Activated naive CD4-positive, alpha-beta T cell treated with anti-CD3 and anti-CD28 coated beads, Interleukin-2, amount 50 U/mL, for 72 hours (primary cell): ENCODE measurements at regions not wholly inside any gene's neighbourhood (a gene's known extent, or its start where the extent isn't known, plus 50 kb on each side); places are given as distances from the start of the nearest gene placed in this dataset.
A peak's percentile ranks its signal among the peaks of the same experiment; 100 is the strongest.

Experiments
- ATAC-seq, 2 donors: fragments of 150-1000 bp; cut with Tn5 transposase; 2 replicates each; pipeline ENCODE4 v1.10.0; 2021; ENCODE audit warnings: mild to moderate bottlenecking in 2 of 2, moderate library complexity in 2 of 2
- DNase-seq, 2 donors: peaks; one replicate each; pipeline ENCODE4 v3.0.0; 2021 to 2022; ENCODE audit warnings: low spot score in 2 of 2
- H3K27ac Mint-ChIP-seq, 2 donors: one replicate each; pipeline ENCODE4 v1.8.0; 2022; ENCODE audit warnings: mild to moderate bottlenecking in 2 of 2, mixed read lengths in 2 of 2
- H3K36me3 Mint-ChIP-seq, 2 donors: one replicate each; pipeline ENCODE4 v1.8.0; 2022; ENCODE audit warnings: mixed read lengths in 2 of 2
- H3K9me3 Mint-ChIP-seq, 2 donors: one replicate each; pipeline ENCODE4 v1.8.0; 2022; ENCODE audit warnings: mixed read lengths in 2 of 2

DNA sequence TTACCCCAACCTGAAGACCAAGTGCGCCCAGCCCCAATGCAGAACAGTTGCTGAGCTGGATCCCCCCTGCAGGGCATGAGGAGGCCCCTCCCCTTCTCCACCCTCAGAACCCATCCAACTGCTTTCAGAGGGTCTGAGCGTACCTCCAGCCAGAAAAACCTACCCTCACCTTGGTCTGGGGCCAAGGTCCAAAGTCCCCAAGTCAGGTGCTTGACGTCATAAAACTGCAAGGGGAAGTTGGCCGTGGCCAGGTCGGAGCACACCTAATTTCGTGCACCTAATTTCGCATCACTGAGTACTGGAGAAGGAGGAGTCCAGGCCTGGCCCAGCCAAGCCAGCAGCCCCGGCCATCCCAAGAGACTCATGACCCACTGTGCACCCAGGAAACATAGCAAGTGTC lies 289.8 kb downstream of the CTTN start:
- peaks cover 5% of the 10 kb centered on the region in 2 donors for H3K9me3 Mint-ChIP-seq
- no peaks in the 10 kb centered on the region for H3K36me3 Mint-ChIP-seq
- H3K27ac Mint-ChIP-seq = no peak overlapping the region
- DNase-seq (no peak), ATAC-seq (no peak)

GRCh38 chr11:70689764-70690163 lies 291.4 kb downstream of the CTTN start:
- Mint-ChIP-seq H3K36me3 (no peaks in the 10 kb centered on the region), H3K27ac (no peak overlapping the region), H3K9me3 (peaks cover 5 to 9% of the 10 kb centered on the region in 2 donors)
- DNase-seq (no peak), ATAC-seq (no peak)

GRCh38 chr11:70692131-70692530 lies 293.8 kb downstream of the CTTN start:
- Mint-ChIP-seq H3K36me3 (no peaks in the 10 kb centered on the region), H3K9me3 (peaks cover 5 to 9% of the 10 kb centered on the region in 2 donors)
- ATAC-seq = no peak

DNA sequence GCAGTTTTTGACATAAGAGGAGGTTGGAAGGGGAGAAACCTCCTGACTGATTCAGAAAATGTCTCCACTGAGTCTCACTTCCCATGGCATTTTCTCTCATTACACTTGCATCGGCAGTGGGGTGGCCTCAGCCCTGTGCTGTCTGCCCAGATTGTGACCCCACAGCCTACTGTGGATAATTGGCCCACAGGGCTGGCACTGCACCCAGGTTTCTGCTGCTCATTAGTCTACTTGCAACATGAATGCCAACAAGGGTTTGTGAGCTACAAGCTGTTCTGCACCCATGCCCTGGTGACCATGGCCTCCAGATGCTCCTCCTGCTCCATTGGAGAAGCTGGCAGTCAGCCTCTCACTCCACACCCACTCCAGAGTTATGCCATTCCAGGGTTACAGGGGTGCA lies 296.0 kb downstream of the CTTN start:
- no peak overlapping the region for H3K27ac Mint-ChIP-seq
- ATAC-seq (no peak), DNase-seq (no peak)
- H3K36me3 Mint-ChIP-seq = no peaks in the 10 kb centered on the region
- H3K9me3 Mint-ChIP-seq = peaks cover 5 to 9% of the 10 kb centered on the region in 2 donors

More at GRCh38 chr11:70692131-70692530, 293.8 kb downstream of the CTTN start:
- no peak overlapping the region for H3K27ac Mint-ChIP-seq
- DNase-seq = no peak

- Mint-ChIP-seq H3K27ac (no peak overlapping the region), H3K36me3 (no peaks in the 10 kb centered on the region), H3K9me3 (peaks cover 0 to 4% of the 10 kb centered on the region in 2 donors)
- DNase-seq = no peak
- no peak for ATAC-seq
Measured at GRCh38 chr11:70695086-70695960, 297.0 kb downstream of the CTTN start.

- Mint-ChIP-seq H3K27ac (no peak overlapping the region), H3K36me3 (no peaks in the 10 kb centered on the region), H3K9me3 (peaks cover 0 to 4% of the 10 kb centered on the region in 2 donors)
- DNase-seq (no peak), ATAC-seq (no peak)
Measured at GRCh38 chr11:70696076-70696475, 297.7 kb downstream of the CTTN start.

GRCh38 chr11:70696564-70696963 lies 298.2 kb downstream of the CTTN start:
- Mint-ChIP-seq H3K27ac (peak overlapping the region in 1 of 2 donors; percentile 47), H3K9me3 (peaks cover 0 to 4% of the 10 kb centered on the region in 2 donors), H3K36me3 (no peaks in the 10 kb centered on the region)
- DNase-seq = no peak
- ATAC-seq = no peak

- Mint-ChIP-seq H3K36me3 (no peaks in the 10 kb centered on the region), H3K27ac (no peak overlapping the region), H3K9me3 (peaks cover 0 to 4% of the 10 kb centered on the region in 2 donors)
- DNase-seq (no peak), ATAC-seq (no peak)
Measured at GRCh38 chr11:70697701-70698100, 299.4 kb downstream of the CTTN start.

- no peak for DNase-seq
- no peak overlapping the region for H3K27ac Mint-ChIP-seq
- H3K9me3 Mint-ChIP-seq = no peaks in the 10 kb centered on the region
- no peak for ATAC-seq
- H3K36me3 Mint-ChIP-seq = no peaks in the 10 kb centered on the region
Measured at GRCh38 chr11:70698871-70699270, 300.5 kb downstream of the CTTN start.

DNA sequence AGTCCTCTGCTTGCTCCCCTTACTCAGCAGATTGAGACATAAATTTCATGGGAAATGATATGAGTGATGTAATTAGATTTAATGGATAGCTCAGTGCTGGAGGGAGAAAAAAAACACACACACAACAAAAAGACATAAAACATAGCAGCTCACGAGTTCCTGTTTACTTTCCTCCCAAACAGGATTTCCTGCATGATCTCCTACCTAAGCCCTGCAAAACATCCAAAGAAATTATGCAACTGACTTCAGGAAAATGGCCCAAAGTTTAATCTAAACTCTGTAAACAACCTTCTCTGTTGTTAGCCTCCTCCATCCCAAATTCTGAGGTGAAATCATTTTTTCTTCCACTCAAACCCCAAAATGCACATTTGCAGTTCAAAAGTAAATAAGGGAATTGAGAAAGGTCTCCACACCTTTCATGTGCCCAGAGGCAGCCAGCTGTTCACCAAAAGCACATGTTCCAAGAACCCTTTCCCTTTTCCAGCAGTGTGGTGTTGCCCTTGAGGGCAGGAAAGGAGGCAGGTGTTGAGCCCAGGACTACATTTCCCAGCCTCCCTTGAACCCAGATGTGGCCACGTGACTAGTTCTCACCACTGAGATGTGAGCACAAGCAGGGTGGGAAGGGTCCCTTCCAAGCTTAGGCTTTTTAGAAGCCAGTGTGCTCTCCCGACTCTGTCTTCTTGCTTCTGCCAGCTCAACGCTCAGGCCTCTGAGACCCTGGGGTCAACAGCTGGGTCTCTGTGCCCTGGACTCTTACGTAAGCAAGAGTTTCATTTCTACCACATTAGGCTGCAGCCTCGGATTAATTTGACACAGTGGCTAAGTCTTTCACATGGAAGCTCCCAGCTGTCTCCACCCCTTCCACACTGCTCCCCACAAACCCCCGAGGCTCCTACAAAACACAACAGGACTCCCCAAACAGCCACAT lies 301.2 kb downstream of the CTTN start:
- Mint-ChIP-seq H3K36me3 (no peaks in the 10 kb centered on the region), H3K27ac (no peak overlapping the region), H3K9me3 (no peaks in the 10 kb centered on the region)
- DNase-seq (no peak), ATAC-seq (no peak)

DNA sequence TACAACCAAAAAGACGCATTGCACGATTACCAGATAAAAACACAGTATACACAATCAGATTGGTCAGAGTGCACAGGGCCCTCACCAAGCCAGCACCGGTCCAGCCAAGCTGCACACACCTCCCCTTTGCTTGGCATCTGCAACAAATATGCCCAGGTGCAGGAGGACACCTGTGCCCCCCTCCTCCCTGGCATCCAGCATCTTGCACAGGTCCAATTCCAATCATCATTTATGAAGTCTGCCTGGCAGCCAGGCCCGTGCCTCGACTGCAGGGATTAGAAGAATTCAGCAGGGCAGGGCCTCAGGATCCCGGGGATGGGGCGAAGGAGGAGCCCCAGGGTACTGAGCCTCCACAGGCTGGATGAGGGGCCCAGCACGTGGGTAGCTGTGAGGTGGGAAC lies 302.1 kb downstream of the CTTN start:
- DNase-seq (no peak), ATAC-seq (no peak)
- Mint-ChIP-seq H3K36me3 (no peaks in the 10 kb centered on the region), H3K9me3 (no peaks in the 10 kb centered on the region), H3K27ac (no peak overlapping the region)

- no peaks in the 10 kb centered on the region for H3K36me3 Mint-ChIP-seq
Measured at GRCh38 chr11:70700871-70701270, 302.5 kb downstream of the CTTN start.

DNA sequence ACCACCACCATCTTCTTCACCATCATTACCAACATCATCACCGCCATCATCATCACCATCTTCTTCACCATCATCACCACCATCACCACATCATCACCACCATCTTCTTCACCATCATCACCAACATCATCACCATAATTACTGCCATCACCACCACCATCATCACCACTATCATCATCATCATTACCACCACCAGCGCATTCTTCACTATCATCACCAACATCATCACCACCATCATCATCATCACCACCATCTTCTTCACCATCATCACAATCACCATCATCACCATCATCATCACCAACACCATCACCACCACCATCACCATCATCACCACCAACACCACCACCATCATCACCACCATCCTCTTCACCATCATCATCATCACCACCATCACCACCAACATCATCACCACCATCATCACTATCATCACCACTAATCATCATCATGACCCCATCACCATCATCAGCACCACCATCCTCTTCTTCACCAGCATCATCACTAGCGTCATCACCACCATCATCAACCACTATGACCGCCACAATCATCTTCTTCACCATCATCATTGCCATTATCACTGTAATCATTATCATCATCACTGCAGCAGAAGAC lies 303.8 kb downstream of the CTTN start:
- DNase-seq (no peak), ATAC-seq (no peak)
- Mint-ChIP-seq H3K36me3 (no peaks in the 10 kb centered on the region), H3K9me3 (no peaks in the 10 kb centered on the region), H3K27ac (no peak overlapping the region)

More at GRCh38 chr11:70700871-70701270, 302.5 kb downstream of the CTTN start:
- no peak for DNase-seq
- Mint-ChIP-seq H3K9me3 (no peaks in the 10 kb centered on the region), H3K27ac (no peak overlapping the region)
- no peak for ATAC-seq

- no peak for DNase-seq
Measured at GRCh38 chr11:70703141-70704064, 305.1 kb downstream of the CTTN start.

GRCh38 chr11:70705097-70705496 lies 306.8 kb downstream of the CTTN start:
- Mint-ChIP-seq H3K9me3 (no peaks in the 10 kb centered on the region), H3K27ac (no peak overlapping the region), H3K36me3 (no peaks in the 10 kb centered on the region)
- DNase-seq = no peak
- ATAC-seq = no peak

More at GRCh38 chr11:70703141-70704064, 305.1 kb downstream of the CTTN start:
- Mint-ChIP-seq H3K27ac (no peak overlapping the region), H3K9me3 (no peaks in the 10 kb centered on the region), H3K36me3 (no peaks in the 10 kb centered on the region)
- ATAC-seq = peak in 1 of 2 donors; percentile 31

DNA sequence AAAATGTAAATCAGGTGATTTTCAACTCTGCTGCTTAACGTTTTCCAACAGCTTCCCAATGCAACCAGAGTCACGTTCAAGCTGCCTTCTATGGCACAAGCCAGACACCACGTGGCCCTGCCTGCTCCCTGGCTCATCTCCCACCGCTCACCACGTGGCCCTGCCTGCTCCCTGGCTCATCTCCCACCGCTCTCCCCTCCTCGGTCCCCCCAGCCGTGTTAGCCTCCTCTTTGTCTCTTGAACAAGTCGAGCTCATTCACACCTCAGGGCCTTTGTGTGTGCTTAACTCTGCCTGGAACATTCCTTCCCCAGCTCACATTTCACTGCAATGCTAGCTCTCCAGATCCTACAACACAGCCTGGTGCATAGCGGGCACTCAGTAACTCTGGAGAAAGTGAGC lies 307.6 kb downstream of the CTTN start:
- no peaks in the 10 kb centered on the region for H3K36me3 Mint-ChIP-seq
- H3K9me3 Mint-ChIP-seq = no peaks in the 10 kb centered on the region
- DNase-seq = no peak
- H3K27ac Mint-ChIP-seq = no peak overlapping the region
- no peak for ATAC-seq
